GM12878 (cell line): ENCODE measurements at regions not wholly inside any gene's neighbourhood (a gene's known extent, or its start where the extent isn't known, plus 50 kb on each side); places are given as distances from the start of the nearest gene placed in this dataset.

Experiments used
- ATAC-seq: fragments of 200-7000 bp; cut with Tn5 transposase; 3 replicates; pipeline ENCODE4 v1.9.1; 2020; ENCODE audit warnings: mild to moderate bottlenecking, moderate library complexity
- BruUV-seq: library from RNA; stranded (reverse); fragments of 400-500 nt; replicated peaks from 2 replicates; lab custom pipeline; 2021; lab: Mats Ljungman, UMichigan
- CTCF ChIA-PET: fragments of 300-600 bp; sonication (Branson Sonifier 250); formaldehyde crosslinking; extraction: SDS; loops from one replicate; lab custom pipeline; 2021; ENCODE audit warnings: inconsistent platforms; lab: Yijun Ruan, JAX
- POLR2A ChIA-PET: fragments of 350-600 bp; formaldehyde crosslinking; extraction: SDS; loops from one replicate; lab custom pipeline; 2021; ENCODE audit warnings: inconsistent platforms; lab: Charles Lee
- RAD21 ChIA-PET: fragments of 300-600 bp; sonication (Branson Sonifier 250); formaldehyde crosslinking; loops from one replicate; lab custom pipeline; 2023; ENCODE audit warnings: antibody characterized with exemption; ENCODE audit not compliant: unreplicated experiment; lab: Charles Lee
- SMC1A ChIA-PET: fragments of 300-600 bp; sonication (Branson Sonifier 250); formaldehyde crosslinking; loops from one replicate; lab custom pipeline; 2023; ENCODE audit not compliant: unreplicated experiment, uncharacterized antibody; lab: Charles Lee
- DNase-seq: peaks from one replicate; pipeline ENCODE4 v3.0.0-alpha.2; 2011; ENCODE audit warnings: low read depth, low spot score
- FAIRE-seq: peaks from 3 replicates; lab custom pipeline; 2011; peaks lifted over from hg19 to GRCh38; lab: Jason Lieb, UNC
- H2AFZ ChIP-seq: 2 replicates; pipeline ENCODE4 v1.6.0; 2011; ENCODE audit warnings: low read depth, low read length, control low read depth; ENCODE audit not compliant: control insufficient read depth
- H3K27ac ChIP-seq: 2 replicates; pipeline ENCODE4 v1.5.1; 2011; ENCODE audit warnings: control low read depth; ENCODE audit not compliant: control insufficient read depth, insufficient read depth
- H3K27me3 ChIP-seq, 2 experiments: replicated peaks in 1 of 2; 2 replicates each; pipeline versions ENCODE4 v1.6.0 to v1.6.1; 2011; ENCODE audit warnings: low read length in 1 of 2; ENCODE audit not compliant: control insufficient read depth in 2 of 2, insufficient read depth in 2 of 2
- H3K36me3 ChIP-seq, 2 experiments: 2 replicates each; pipeline ENCODE4 v1.5.1; 2011; ENCODE audit warnings: low read length in 1 of 2; ENCODE audit not compliant: control insufficient read depth in 2 of 2, insufficient read depth in 2 of 2
- H3K4me1 ChIP-seq: 2 replicates; pipeline ENCODE4 v1.6.1; 2011; ENCODE audit warnings: mild to moderate bottlenecking, low read length, moderate library complexity, mixed read lengths; ENCODE audit not compliant: control insufficient read depth, insufficient read depth
- H3K4me2 ChIP-seq: 2 replicates; pipeline ENCODE4 v1.6.0; 2011; ENCODE audit warnings: control low read depth; ENCODE audit not compliant: control insufficient read depth, insufficient read depth
- H3K4me3 ChIP-seq: fragments of 200-600 bp; sonication (generic); 2 replicates; pipeline ENCODE4 v1.5.1; 2016
- H3K79me2 ChIP-seq: 2 replicates; pipeline ENCODE4 v1.6.0; 2011; ENCODE audit warnings: low read length; ENCODE audit not compliant: control insufficient read depth, insufficient read depth
- H3K9ac ChIP-seq: 2 replicates; pipeline ENCODE4 v1.8.0; 2011; ENCODE audit warnings: low read length, control low read depth, mixed read lengths; ENCODE audit not compliant: control insufficient read depth, insufficient read depth
- H3K9me3 ChIP-seq: replicated peaks from 3 replicates; pipeline ENCODE4 v1.5.1; 2011; ENCODE audit warnings: mild to moderate bottlenecking, low read length; ENCODE audit not compliant: control insufficient read depth, insufficient read depth
- H4K20me1 ChIP-seq: 2 replicates; pipeline ENCODE4 v1.6.0; 2011; ENCODE audit not compliant: control insufficient read depth, insufficient read depth
- CHD1 ChIP-seq: IDR thresholded peaks from 2 replicates; pipeline ENCODE4 v1.6.1; 2012; ENCODE audit warnings: low read depth, low read length, improper control_type of control experiment
- EP300 ChIP-seq, 2 experiments: fragments of 150-350 bp in 1 of 2; IDR thresholded peaks; 2 replicates each; pipeline ENCODE4 v1.6.1; 2011 to 2012; ENCODE audit warnings: low read depth in 2 of 2, low read length in 2 of 2, borderline replicate concordance in 1 of 2, improper control_type of control experiment in 1 of 2, inconsistent platforms in 1 of 2; ENCODE audit not compliant: control insufficient read depth in 1 of 2
- MXI1 ChIP-seq: fragments of 150-350 bp; IDR thresholded peaks from 2 replicates; pipeline ENCODE4 v1.6.1; 2011; ENCODE audit warnings: low read depth, mild to moderate bottlenecking, inconsistent platforms, low read length, improper control_type of control experiment
- NBN ChIP-seq: fragments of 450-650 bp; IDR thresholded peaks from 2 replicates; pipeline ENCODE4 v1.6.1; 2016
- RELB ChIP-seq: fragments of 450-650 bp; IDR thresholded peaks from 2 replicates; pipeline ENCODE4 v1.6.1; 2017; ENCODE audit warnings: low read depth, mild to moderate bottlenecking, moderate library complexity
- SIN3A ChIP-seq: IDR thresholded peaks from 2 replicates; pipeline ENCODE4 v1.6.1; 2012; ENCODE audit warnings: low read depth, low read length, improper control_type of control experiment
- SRF ChIP-seq, 2 experiments: IDR thresholded peaks; 2 replicates each; pipeline ENCODE4 v1.6.1; 2011; ENCODE audit warnings: low read depth in 2 of 2, low read length in 2 of 2, mild to moderate bottlenecking in 1 of 2, moderate library complexity in 1 of 2
- TBL1XR1 ChIP-seq: IDR thresholded peaks from 2 replicates; pipeline ENCODE4 v1.6.1; 2012; ENCODE audit warnings: low read depth, low read length, improper control_type of control experiment
- ZNF207 ChIP-seq: fragments of 450-650 bp; IDR thresholded peaks from 2 replicates; pipeline ENCODE4 v1.6.1; 2014; ENCODE audit warnings: antibody characterized with exemption, mild to moderate bottlenecking, borderline replicate concordance
- ZNF687 ChIP-seq: fragments of 450-650 bp; IDR thresholded peaks from 2 replicates; pipeline ENCODE4 v1.6.1; 2017; ENCODE audit warnings: mild to moderate bottlenecking, moderate library complexity
- WGBS: methylation state at CpG from one replicate; pipeline ENCODE4 v1.1.6; 2016; ENCODE audit warnings: low lambda C conversion rate; ENCODE audit not compliant: insufficient replicate concordance, insufficient coverage; ENCODE audit errors: missing lambda C conversion rate; 5-methylcytosine and 5-hydroxymethylcytosine counted together
- in situ Hi-C: fragments of 300-500 bp; cut with MboI; formaldehyde crosslinking; loops from 9 replicates; pipeline ENCODE4 v1.14.3; 2018; ENCODE audit warnings: mixed read lengths
- intact Hi-C: fragments of 100-400 bp; cut with micrococcal nuclease; formaldehyde crosslinking; loops from one replicate; pipeline ENCODE4 v1.14.2; 2022; ENCODE audit not compliant: unreplicated experiment
- TF ChIP-seq, protein P1 (sequence below): IDR thresholded peaks from 2 replicates; pipeline ENCODE4 v1.6.1; 2012; ENCODE audit warnings: improper control_type of control experiment, low read depth, low read length; ENCODE audit not compliant: insufficient replicate concordance

- no peak for TF ChIP-seq EP300 (IDR thresholded peaks at IDR 0.05; ENCODE audit: borderline replicate concordance in 1 of 2, control insufficient read depth in 1 of 2, low read depth in 2 of 2, low read length in 2 of 2)
- TF ChIP-seq SIN3A = no peak
- no peak for TF ChIP-seq TBL1XR1
- TF ChIP-seq MXI1 = no peak
- TF ChIP-seq SRF (IDR thresholded peaks at IDR 0.05; ENCODE audit: low read depth in 2 of 2, low read length in 2 of 2) = no peak
- no peak for TF ChIP-seq ZNF207
- TF ChIP-seq, all 136 proteins: peak for 0
These were observed 796.2 kb downstream of the KCNJ3 start (continued) for GRCh38 chr2:155494744-155495143.

DNA sequence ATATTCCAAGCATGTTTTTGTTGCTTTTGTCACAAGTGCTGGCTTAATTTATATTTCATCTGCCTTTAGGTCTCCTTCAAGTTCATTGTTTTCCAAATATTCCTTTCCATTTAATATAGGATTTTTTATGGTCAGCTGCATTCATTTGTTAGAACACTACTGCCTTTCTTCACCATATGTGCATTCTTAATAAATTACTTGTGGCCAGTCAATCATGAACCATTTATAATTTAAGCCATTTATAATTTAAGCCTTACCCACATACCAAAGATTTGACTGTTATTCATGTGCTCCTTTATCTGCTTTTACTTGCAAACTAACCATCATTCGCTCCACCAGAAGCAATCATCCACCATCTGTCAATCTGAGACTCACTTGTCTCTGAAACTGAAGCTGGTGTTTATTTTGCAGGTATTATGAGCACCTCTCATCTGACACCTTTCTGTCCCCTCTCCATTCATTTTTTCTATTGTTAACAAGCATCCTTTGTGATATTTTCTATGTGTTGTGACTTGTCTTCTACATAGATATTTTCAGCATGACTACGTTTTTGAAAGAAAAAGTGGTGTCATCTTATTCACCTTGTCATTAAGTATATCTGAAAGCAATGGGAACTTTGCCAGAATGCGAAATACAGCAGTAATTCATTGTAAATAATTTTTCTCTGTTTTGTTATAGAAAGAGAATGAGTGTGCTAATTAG is 786.8 kb downstream of the KCNJ3 start:
- in situ Hi-C loops = no loop called here
- intact Hi-C loops = no loop called here
- Histone ChIP-seq H3K4me2 (no peak overlapping the region), H3K27ac (no peak overlapping the region), H3K79me2 (no peaks in the 10 kb centered on the region), H3K9ac (no peak overlapping the region), H3K36me3 (no peaks in the 10 kb centered on the region), H3K4me3 (no peak overlapping the region), H2AFZ (no peak overlapping the region), H3K9me3 (no peaks in the 10 kb centered on the region), H3K27me3 (no peaks in the 10 kb centered on the region), H3K4me1 (no peaks in the 10 kb centered on the region), H4K20me1 (no peaks in the 10 kb centered on the region)
- WGBS = 0% methylated on average over 3 of the region's 3 CpGs
- no TSS peak for BruUV-seq
- POLR2A ChIA-PET = no interaction called here
- RAD21 ChIA-PET = no interaction called here
- CTCF ChIA-PET = no interaction called here
- FAIRE-seq (no peak), ATAC-seq (no peak), DNase-seq (no peak)
- SMC1A ChIA-PET = interaction anchor here (2.1 kb wide), 1 partner anchor 20 kb away, joined by 4 read pairs; no protein-coding TSS in a partner anchor
- TF ChIP-seq CHD1 (no peak), RELB (no peak), ZNF687 (no peak), NBN (no peak)
- TF ChIP-seq, protein P1, sequence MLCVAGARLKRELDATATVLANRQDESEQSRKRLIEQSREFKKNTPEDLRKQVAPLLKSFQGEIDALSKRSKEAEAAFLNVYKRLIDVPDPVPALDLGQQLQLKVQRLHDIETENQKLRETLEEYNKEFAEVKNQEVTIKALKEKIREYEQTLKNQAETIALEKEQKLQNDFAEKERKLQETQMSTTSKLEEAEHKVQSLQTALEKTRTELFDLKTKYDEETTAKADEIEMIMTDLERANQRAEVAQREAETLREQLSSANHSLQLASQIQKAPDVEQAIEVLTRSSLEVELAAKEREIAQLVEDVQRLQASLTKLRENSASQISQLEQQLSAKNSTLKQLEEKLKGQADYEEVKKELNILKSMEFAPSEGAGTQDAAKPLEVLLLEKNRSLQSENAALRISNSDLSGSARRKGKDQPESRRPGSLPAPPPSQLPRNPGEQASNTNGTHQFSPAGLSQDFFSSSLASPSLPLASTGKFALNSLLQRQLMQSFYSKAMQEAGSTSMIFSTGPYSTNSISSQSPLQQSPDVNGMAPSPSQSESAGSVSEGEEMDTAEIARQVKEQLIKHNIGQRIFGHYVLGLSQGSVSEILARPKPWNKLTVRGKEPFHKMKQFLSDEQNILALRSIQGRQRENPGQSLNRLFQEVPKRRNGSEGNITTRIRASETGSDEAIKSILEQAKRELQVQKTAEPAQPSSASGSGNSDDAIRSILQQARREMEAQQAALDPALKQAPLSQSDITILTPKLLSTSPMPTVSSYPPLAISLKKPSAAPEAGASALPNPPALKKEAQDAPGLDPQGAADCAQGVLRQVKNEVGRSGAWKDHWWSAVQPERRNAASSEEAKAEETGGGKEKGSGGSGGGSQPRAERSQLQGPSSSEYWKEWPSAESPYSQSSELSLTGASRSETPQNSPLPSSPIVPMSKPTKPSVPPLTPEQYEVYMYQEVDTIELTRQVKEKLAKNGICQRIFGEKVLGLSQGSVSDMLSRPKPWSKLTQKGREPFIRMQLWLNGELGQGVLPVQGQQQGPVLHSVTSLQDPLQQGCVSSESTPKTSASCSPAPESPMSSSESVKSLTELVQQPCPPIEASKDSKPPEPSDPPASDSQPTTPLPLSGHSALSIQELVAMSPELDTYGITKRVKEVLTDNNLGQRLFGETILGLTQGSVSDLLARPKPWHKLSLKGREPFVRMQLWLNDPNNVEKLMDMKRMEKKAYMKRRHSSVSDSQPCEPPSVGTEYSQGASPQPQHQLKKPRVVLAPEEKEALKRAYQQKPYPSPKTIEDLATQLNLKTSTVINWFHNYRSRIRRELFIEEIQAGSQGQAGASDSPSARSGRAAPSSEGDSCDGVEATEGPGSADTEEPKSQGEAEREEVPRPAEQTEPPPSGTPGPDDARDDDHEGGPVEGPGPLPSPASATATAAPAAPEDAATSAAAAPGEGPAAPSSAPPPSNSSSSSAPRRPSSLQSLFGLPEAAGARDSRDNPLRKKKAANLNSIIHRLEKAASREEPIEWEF = no peak
